ENCODE measurements at regions not wholly inside any gene's neighbourhood (a gene's known extent, or its start where the extent isn't known, plus 50 kb on each side); places are given as distances from the start of the nearest gene placed in this dataset.
"Not testable (repeated sequence)": the region's sequence is repeated elsewhere in the genome, so short reads cannot be mapped to it uniquely, and the experiment has no call there.

- not testable (repeated sequence) for DNase-seq (ENCODE audit: low spot score)
Measured at GRCh38 chr6:102910701-102911139, 1517.2 kb downstream of the GRIK2 start.

DNA sequence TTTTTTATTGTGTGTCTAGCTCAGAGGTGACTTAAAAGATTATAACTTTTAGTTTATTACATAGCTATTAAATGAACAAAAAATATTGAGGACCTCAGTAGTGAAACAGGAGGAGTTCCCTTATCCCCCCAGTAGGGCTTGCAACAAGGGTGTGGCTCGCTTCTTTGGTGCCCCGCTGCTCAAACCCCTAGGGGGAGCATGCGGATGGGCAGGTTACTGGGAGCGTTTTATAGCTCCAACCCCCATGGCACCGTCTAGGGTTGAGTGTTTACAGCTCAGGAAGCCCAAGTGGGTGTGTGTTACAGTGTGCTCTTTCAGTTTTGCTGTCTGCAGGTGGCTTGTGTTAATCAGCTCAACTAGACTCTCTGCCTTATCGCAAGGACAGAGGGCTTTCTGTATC lies 1513.7 kb downstream of the GRIK2 start:
- no peak for DNase-seq (ENCODE audit: low spot score)

- DNase-seq (ENCODE audit: low spot score): no peak
Measured at GRCh38 chr6:102902471-102902870, 1509.0 kb downstream of the GRIK2 start.

- no peak for DNase-seq (ENCODE audit: low spot score)
Measured at GRCh38 chr6:102895683-102896082, 1502.2 kb downstream of the GRIK2 start.

GRCh38 chr6:102885165-102885564 lies 1491.7 kb downstream of the GRIK2 start:
- no peak for DNase-seq (ENCODE audit: low spot score)

DNA sequence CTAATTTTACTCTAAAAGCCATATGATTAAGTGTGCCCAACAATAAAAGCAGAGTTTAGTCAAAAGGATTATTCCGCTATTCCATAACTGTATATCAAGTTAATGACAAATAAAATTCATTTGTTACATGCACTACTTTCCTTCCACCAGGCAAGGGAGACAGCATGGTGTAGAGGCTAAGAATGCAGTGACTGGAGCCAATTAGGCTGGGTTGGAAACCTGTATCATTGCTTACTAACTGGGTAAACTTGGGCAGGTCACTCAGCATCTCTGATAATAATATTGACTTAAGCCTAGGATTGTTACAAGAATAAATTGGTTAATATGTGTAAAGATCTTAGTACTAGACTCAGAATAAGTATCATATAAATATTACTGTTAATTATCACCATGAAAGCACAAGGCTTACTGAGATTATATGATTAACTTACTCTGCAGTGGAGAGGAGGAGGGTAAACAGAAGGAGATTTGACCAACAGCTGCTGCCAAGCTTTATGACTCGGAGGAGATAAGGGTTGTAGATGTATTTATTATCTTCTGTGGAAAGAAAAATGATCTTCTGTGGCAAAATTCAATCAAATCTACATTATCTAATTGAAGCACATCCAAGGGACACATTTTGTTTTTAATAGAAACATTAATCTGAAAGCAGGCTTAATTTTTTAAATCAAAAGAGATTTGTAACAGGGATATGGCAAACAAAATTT lies 1459.9 kb downstream of the GRIK2 start:
- DNase-seq (ENCODE audit: low spot score): no peak

- DNase-seq (ENCODE audit: low spot score): no peak
Measured at GRCh38 chr6:102848796-102849195, 1455.3 kb downstream of the GRIK2 start.

- DNase-seq (ENCODE audit: low spot score): no peak
Measured at GRCh38 chr6:102848210-102848609, 1454.7 kb downstream of the GRIK2 start.

DNA sequence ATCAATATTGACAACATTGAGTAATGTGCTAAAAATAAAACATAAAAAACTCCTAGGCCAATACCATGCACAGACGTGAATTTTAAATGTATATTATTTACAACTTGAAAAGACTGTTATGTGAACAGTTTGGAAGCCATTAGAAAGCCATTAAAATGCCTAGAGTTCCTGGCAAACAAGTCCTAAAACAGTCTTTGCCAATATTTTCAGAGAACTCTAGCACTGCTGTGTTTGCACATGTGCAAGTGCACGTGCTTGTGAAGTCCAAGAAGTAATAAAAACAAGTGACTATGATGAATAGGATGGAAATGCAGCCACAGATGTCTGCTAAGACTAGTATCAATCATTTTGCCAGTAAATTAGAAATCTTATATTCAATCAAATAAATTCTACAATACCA lies 1447.6 kb downstream of the GRIK2 start:
- DNase-seq (ENCODE audit: low spot score): no peak

GRCh38 chr6:102832021-102832420 lies 1438.5 kb downstream of the GRIK2 start:
- no peak for DNase-seq (ENCODE audit: low spot score)

DNA sequence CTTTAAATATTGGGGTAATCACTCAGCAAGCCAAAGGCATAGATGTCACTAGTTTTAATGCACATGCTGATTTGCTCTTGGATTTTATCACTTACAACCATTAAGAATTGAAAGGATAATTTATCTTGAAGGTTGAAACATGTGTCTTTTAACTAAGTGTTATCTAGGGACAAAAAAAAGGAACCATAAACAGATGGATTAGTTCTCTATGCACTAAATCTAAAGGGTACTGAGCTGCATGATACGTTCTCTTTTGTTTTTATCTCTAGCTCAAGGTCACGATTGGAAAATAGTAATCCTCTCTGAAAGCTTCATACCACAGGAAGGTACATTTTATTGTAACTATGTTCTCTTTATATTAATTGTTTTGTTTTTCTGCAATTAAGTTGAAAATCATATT lies 1426.6 kb downstream of the GRIK2 start:
- DNase-seq (ENCODE audit: low spot score): no peak

DNA sequence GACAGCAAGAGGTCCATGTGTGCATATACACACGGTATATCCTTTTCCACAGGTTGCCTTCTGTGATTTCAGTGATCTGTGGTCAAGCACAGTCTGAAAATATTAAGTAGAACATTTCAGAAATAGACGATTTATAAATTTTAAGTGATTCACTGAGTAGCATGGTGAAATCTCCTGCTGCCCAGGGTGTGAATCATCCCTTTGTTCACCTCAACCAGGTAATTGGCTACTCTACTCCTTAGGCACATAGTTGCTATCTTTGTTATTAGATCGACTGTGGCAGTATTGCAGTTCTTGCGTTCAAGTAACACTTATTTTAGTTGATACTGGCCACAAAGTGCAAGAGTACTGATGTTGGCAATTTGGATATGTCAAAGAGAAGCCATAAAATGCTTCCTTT lies 1421.7 kb downstream of the GRIK2 start:
- DNase-seq (ENCODE audit: low spot score): no peak

DNA sequence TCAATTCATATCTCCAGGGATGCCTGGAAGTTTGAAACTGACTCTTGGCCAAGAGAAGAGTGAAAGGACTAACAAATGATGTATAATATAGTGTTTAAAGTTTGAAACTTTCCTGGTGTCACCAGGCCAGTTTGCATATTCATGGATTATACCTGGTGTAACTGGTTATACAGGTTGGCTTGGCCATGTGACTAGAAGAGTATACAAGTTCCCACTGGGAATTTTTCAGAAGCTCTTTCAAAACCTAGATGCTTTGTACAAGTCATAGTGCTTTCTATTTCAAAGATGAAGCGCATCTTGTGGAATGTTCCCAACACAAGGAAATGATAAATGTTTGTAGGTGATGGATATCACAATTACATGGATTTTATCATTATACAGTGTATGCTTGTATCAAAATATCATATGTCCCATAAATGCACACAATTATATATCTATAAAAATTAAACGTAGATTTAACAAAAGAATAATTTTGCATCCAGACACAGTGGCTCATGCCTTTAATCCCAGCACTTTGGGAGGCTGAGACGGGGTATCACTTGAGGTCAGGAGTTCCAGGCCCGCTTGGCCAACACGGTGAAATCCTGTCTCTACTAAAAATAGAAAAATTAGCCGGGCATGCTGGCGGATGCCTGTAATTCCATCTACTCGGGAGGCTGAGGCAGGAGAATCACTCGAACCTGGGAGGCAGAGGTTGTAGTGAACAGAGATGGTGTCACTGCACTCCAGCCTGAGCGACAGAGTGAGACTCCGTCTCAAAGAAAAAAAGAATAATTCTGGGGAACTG lies 1420.2 kb downstream of the GRIK2 start:
- DNase-seq (ENCODE audit: low spot score): no peak

DNA sequence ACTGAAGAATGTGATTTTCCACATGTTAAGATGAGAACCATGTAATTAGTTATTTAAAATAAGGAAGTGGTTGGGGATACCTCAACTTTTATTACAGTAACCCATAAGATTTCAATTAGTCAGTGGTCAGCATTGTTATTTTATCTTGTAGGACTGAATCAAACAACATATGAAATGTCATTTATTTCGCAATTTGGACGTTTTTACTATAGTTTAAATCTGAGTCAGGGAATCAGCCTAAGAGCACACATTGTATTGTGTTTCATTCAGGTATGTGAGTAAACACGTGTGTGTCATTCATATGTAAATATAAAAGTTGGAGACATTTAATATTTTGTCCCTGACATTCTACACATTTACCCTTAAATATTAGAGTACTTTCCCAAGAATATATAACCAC lies 1418.7 kb downstream of the GRIK2 start:
- no peak for DNase-seq (ENCODE audit: low spot score)

DNA sequence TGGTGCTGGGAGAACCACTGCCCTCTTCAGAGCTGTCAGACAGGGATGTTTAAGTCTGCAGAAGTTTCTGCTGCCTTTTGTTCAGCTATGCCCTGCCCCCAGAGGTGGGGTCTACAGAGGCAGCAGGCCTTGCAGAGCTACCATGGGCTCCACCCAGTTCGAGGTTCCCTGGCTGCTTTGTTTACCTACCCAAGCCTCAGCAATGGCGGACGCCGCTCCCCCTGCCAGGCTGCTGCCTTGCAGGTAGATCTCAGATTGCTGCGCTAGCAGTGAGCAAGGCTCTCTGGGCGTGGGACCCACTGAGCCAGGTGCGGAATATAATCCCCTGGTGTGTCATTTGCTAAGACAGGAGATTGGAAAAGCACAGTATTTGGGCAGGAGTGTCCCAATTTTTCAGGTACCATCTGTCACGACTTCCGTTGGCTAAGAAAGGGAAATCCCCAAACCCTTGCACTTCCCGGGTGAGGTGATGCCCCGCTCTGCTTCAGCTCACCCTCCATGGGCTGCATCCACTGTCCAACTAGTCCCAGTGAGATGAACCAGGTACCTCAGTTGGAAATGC lies 1415.5 kb downstream of the GRIK2 start:
- not testable (repeated sequence) for DNase-seq (ENCODE audit: low spot score)

GRCh38 chr6:102799051-102799450 lies 1405.5 kb downstream of the GRIK2 start:
- DNase-seq (ENCODE audit: low spot score): no peak

DNA sequence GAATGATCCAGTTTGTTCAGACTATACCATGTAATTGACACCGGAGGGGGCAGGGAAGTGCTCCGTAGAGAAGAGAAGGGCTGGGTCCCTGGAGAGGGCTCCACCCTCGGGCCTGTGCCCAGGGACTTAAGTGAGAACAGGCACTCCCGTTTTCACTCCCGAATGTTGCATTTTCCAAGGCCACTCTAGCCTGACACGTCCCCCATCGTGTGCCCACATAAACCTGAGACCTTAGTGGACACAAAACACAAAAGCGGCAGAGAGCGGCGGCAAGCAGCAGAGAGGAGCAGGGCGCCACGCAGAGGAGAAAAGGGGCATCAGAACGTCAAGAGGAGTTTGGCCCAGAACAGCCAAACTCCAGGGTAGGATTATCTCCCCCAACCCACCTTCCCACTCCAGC lies 1405.1 kb downstream of the GRIK2 start:
- DNase-seq (ENCODE audit: low spot score): no peak

DNA sequence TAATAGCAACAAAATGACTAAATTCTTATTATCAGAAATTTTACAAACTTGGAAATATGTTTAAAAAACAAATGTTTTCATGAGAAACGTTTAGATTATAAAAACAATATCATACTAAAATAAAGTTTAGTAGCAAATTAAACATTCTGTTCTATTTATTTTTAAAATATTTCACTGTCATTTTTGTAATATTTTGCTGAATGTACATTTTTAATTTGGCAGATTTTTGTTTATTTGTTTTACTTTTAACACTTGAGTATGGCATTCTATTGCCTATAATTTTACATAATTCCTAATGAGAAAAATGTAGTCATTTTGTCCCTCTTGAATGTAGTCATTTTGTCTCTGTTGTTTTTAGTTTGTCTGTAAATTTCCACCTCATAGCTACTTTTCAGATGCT lies 1400.2 kb downstream of the GRIK2 start:
- DNase-seq (ENCODE audit: low spot score): no peak

- DNase-seq (ENCODE audit: low spot score): no peak
Measured at GRCh38 chr6:102774326-102774725, 1380.8 kb downstream of the GRIK2 start.

DNA sequence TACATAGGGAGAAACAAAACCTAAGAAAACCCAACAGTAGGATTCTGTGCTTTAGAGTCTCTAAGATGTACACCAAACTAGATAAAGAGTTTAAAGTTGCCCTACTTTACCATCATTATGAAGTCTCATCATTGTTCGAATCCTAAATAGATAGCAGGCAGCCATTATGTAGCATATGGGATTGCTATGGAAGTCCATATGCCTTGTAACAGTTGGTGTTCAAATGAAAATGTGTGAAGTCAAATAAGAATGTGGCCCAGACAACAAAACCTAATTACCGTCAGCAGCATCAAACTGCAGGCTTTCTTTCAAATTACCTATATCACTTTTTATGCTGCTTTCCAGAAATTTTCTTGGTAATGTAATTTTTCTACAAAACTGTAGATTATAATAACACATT lies 1380.1 kb downstream of the GRIK2 start:
- DNase-seq (ENCODE audit: low spot score): no peak

GRCh38 chr6:102766963-102767362 lies 1373.5 kb downstream of the GRIK2 start:
- no peak for DNase-seq (ENCODE audit: low spot score)

GRCh38 chr6:102764317-102764716 lies 1370.8 kb downstream of the GRIK2 start:
- DNase-seq (ENCODE audit: low spot score): no peak

GRCh38 chr6:102763891-102764290 lies 1370.4 kb downstream of the GRIK2 start:
- DNase-seq (ENCODE audit: low spot score): no peak
